Prostate gland (tissue), 2 donors: ENCODE measurements at regions not wholly inside any gene's neighbourhood (a gene's known extent, or its start where the extent isn't known, plus 50 kb on each side); places are given as distances from the start of the nearest gene placed in this dataset.

Source experiments
- DNase-seq: peaks from one replicate; pipeline ENCODE4 v3.0.0-alpha.2; 2019; ENCODE audit warnings: low spot score
- H3K27ac ChIP-seq, 2 donors: fragments of 200-600 bp; sonication (generic); 2 replicates each; pipeline ENCODE4 v1.5.1; 2017 to 2019
- H3K27me3 ChIP-seq: fragments of 200-600 bp; sonication (generic); replicated peaks from 2 replicates; pipeline ENCODE4 v1.5.1; 2019; ENCODE audit not compliant: insufficient read depth
- H3K36me3 ChIP-seq, 2 donors: fragments of 200-600 bp; sonication (generic); 1 replicate in 1 of 2; 2 replicates in 1 of 2; pipeline versions ENCODE4 v1.5.1 to v1.8.1; 2017 to 2019
- H3K4me1 ChIP-seq: fragments of 200-600 bp; sonication (generic); replicated peaks from 2 replicates; pipeline ENCODE4 v1.5.1; 2019
- H3K4me3 ChIP-seq, 2 donors: fragments of 200-600 bp; sonication (generic); 2 replicates each; pipeline ENCODE4 v1.5.1; 2017 to 2019
- H3K9me3 ChIP-seq: fragments of 200-600 bp; sonication (generic); 2 replicates; pipeline ENCODE4 v1.5.1; 2017
- CTCF ChIP-seq, 4 experiments: fragments of 200-600 bp in 2 of 4; fragments of 450-650 bp in 2 of 4; sonication (generic) in 2 of 4; IDR thresholded peaks; 1 replicate in 3 of 4; 2 replicates in 1 of 4; pipeline ENCODE4 v1.5.1; 2016 to 2019; ENCODE audit warnings: antibody characterized with exemption in 4 of 4, mild to moderate bottlenecking in 2 of 4, moderate library complexity in 2 of 4
- POLR2A ChIP-seq: fragments of 450-650 bp; IDR thresholded peaks from one replicate; pipeline ENCODE4 v1.6.1; 2016; ENCODE audit warnings: antibody characterized with exemption, mild to moderate bottlenecking
- POLR2AphosphoS5 ChIP-seq: sonication (generic); formaldehyde crosslinking; IDR thresholded peaks from one replicate; pipeline ENCODE4 v1.6.1; 2017; ENCODE audit warnings: antibody characterized with exemption
- WGBS: methylation state at CpG from one replicate; pipeline ENCODE4 v1.1.5; 2018; 5-methylcytosine and 5-hydroxymethylcytosine counted together
- intact Hi-C: fragments of 100-400 bp; cut with DNase I; formaldehyde crosslinking; loops from one replicate; pipeline ENCODE4 v1.14.2; 2022

- WGBS = 67% methylated on average over 1 of the region's 1 CpG
- Histone ChIP-seq H3K27ac (no peak overlapping the region), H3K36me3 (no peaks in the 10 kb centered on the region), H3K4me3 (no peak overlapping the region), H3K4me1 (no peaks in the 10 kb centered on the region), H3K9me3 (no peaks in the 10 kb centered on the region), H3K27me3 (no peaks in the 10 kb centered on the region)
- TF ChIP-seq POLR2A (no peak), POLR2AphosphoS5 (no peak), CTCF (IDR thresholded peaks at IDR 0.05) (no peak)
- DNase-seq = no peak
- intact Hi-C loops = no loop called here
Measured at GRCh38 chr2:122233372-122233771, 477.9 kb downstream of the TSN start.

- H3K9me3 ChIP-seq = no peaks in the 10 kb centered on the region
- intact Hi-C loops = no loop called here
- no peak overlapping the region for H3K27ac ChIP-seq
- H3K4me3 ChIP-seq = no peak overlapping the region
- DNase-seq = no peak
- no peaks in the 10 kb centered on the region for H3K36me3 ChIP-seq
- 83% methylated on average over 7 of the region's 7 CpGs for WGBS
- H3K4me1 ChIP-seq = no peaks in the 10 kb centered on the region
- no peak for TF ChIP-seq CTCF (IDR thresholded peaks at IDR 0.05)
- TF ChIP-seq POLR2A = no peak
- no peak for TF ChIP-seq POLR2AphosphoS5
- H3K27me3 ChIP-seq = no peaks in the 10 kb centered on the region
Measured at GRCh38 chr2:122236152-122236874, 480.9 kb downstream of the TSN start.

- WGBS = 42% methylated on average over 2 of the region's 2 CpGs
- no peaks in the 10 kb centered on the region for H3K4me1 ChIP-seq
- DNase-seq = no peak
- H3K9me3 ChIP-seq = no peaks in the 10 kb centered on the region
- no peaks in the 10 kb centered on the region for H3K36me3 ChIP-seq
- intact Hi-C loops = no loop called here
- TF ChIP-seq POLR2A (no peak), POLR2AphosphoS5 (no peak), CTCF (IDR thresholded peaks at IDR 0.05) (no peak)
- H3K27ac ChIP-seq = no peak overlapping the region
- no peaks in the 10 kb centered on the region for H3K27me3 ChIP-seq
- no peak overlapping the region for H3K4me3 ChIP-seq
Measured at GRCh38 chr2:122236925-122237324, 481.5 kb downstream of the TSN start.

GRCh38 chr2:122237450-122237849, 482.0 kb downstream of the TSN start:
- intact Hi-C loops = no loop called here
- TF ChIP-seq POLR2AphosphoS5 = no peak
- TF ChIP-seq CTCF (IDR thresholded peaks at IDR 0.05) = no peak
- no peak for TF ChIP-seq POLR2A
- H3K27me3 ChIP-seq = no peaks in the 10 kb centered on the region
- no peaks in the 10 kb centered on the region for H3K9me3 ChIP-seq
- no peaks in the 10 kb centered on the region for H3K36me3 ChIP-seq
- no peak overlapping the region for H3K27ac ChIP-seq
- no peak for DNase-seq
- H3K4me3 ChIP-seq = no peak overlapping the region
- WGBS = 70% methylated on average over 3 of the region's 3 CpGs
- no peaks in the 10 kb centered on the region for H3K4me1 ChIP-seq

GRCh38 chr2:122238006-122238559, 482.6 kb downstream of the TSN start:
- no peaks in the 10 kb centered on the region for H3K36me3 ChIP-seq
- no peaks in the 10 kb centered on the region for H3K27me3 ChIP-seq
- no peak overlapping the region for H3K27ac ChIP-seq
- no peaks in the 10 kb centered on the region for H3K4me1 ChIP-seq
- no peaks in the 10 kb centered on the region for H3K9me3 ChIP-seq
- TF ChIP-seq CTCF (IDR thresholded peaks at IDR 0.05) (no peak), POLR2A (no peak), POLR2AphosphoS5 (no peak)
- intact Hi-C loops = no loop called here
- H3K4me3 ChIP-seq = no peak overlapping the region
- WGBS = 49% methylated on average over 10 of the region's 10 CpGs
- DNase-seq = no peak
